Loucy (cell line): ENCODE measurements at regions not wholly inside any gene's neighbourhood (a gene's known extent, or its start where the extent isn't known, plus 50 kb on each side); places are given as distances from the start of the nearest gene placed in this dataset.

ENCODE experiments used
- CTCF ChIP-seq: fragments of 200-600 bp; sonication (generic); conservative IDR thresholded peaks from 2 replicates; pipeline ENCODE4 v1.5.1; 2014; ENCODE audit warnings: mild to moderate bottlenecking, antibody characterized with exemption, low read length
- EZH2phosphoT487 ChIP-seq: fragments of 200-600 bp; IDR thresholded peaks from 2 replicates; pipeline ENCODE4 v1.6.1; 2018; ENCODE audit warnings: antibody characterized with exemption, mild to moderate bottlenecking, moderate library complexity, borderline replicate concordance

GRCh38 chr17:53722407-53722806, 100.3 kb upstream of the KIF2B start:
- TF ChIP-seq CTCF (no peak), EZH2phosphoT487 (no peak)
